Activated CD8-positive, alpha-beta memory T cell treated with anti-CD3 and anti-CD28 coated beads for 48 hours (primary cell): ENCODE measurements at regions not wholly inside any gene's neighbourhood (a gene's known extent, or its start where the extent isn't known, plus 50 kb on each side); places are given as distances from the start of the nearest gene placed in this dataset.
"Not testable (repeated sequence)": the region's sequence is repeated elsewhere in the genome, so short reads cannot be mapped to it uniquely, and the experiment has no call there.

Experiments
- DNase-seq, 3 experiments: peaks; one replicate each; pipeline ENCODE4 v3.0.0-alpha.2; 2020; ENCODE audit warnings: low read depth in 2 of 3, low spot score in 2 of 3

- no peak for DNase-seq
Observed at GRCh38 chr13:44783994-44784707, 205.1 kb downstream of the NUFIP1 start.

DNA sequence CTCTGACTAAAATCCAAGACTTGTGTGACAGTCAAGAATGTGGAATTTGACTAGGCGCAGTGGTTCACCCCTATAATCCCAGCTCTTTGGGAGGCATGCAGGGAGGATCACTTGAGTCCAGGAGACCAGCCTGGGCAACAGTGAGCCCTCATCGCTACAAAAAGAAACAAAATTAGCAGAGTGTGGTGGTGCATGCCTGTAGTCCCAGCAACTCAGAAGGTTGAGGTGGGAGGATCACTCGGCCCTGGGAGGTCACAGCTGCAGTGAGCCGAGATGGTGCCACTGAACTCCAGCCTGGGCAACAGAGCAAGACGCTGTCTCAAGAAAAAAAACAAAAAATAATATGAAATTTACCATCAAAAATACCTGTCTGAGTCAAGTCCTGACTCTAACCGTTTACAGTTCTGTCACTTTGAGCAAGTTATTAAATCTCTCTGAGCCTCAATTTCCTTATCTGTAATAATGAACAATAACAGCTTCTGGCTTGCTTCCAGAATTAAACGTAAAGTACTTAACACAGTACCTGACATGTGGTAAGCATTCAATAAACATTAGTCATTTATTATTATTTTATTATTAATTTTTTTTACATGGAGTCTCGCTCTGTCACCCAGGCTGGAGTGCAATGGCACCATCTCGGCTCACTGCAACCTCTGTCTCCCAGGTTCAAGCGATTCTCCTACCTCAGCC, 204.6 kb upstream of the TSC22D1 start:
- no peak for DNase-seq

GRCh38 chr13:44778761-44779484, 202.8 kb upstream of the TSC22D1 start:
- no peak for DNase-seq

GRCh38 chr13:44775290-44775689, 199.2 kb upstream of the TSC22D1 start:
- DNase-seq: not testable (repeated sequence)

- DNase-seq: no peak
Observed at GRCh38 chr13:44770951-44771350, 194.8 kb upstream of the TSC22D1 start.

DNA sequence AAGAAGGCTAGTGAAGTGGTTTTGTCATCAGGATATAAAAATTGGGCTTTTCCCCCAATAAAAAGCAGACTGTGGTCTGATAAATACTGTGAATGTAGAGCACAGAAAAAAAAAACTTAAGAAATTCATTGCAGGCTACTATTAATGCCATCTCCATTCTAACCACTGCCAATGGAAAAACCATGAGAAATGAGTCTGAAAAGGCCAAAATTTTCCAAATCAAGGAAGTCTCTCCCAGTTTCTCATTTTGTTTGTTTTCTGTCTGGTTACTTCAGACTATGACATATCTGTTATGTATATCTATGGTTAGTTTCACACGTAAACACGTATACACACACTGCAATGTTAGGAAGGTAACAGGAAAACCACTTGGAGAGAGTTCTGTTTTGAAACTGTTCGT, 193.6 kb upstream of the TSC22D1 start:
- no peak for DNase-seq

- no peak for DNase-seq
Observed at GRCh38 chr13:44768775-44769581, 192.8 kb upstream of the TSC22D1 start.

GRCh38 chr13:44768239-44768638, 192.1 kb upstream of the TSC22D1 start:
- DNase-seq: peak in 1 of 3 experiments; percentile 33

DNA sequence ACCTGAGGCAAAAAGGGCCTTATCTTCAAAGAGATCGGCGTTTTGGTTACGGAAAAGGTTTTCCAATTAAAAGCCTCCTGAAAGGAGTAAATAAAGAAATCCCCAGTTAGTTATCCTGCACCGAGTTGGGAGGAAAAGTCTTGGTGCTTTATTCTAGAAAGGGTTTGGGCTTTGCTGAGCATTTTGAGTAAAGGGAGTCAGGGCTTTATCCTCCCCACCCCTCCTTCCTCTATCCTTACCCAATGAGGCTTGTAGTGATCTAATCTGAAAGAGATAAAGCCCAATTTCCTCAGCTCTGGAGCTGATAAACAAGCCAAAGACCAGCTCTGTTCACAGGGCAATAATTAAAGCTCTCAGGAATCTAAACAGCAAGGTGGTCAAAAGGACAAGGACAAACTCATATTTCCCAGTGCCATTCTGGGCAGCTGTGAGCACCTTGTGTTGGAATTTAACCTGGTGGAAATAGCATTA, 188.9 kb upstream of the TSC22D1 start:
- DNase-seq: no peak

DNA sequence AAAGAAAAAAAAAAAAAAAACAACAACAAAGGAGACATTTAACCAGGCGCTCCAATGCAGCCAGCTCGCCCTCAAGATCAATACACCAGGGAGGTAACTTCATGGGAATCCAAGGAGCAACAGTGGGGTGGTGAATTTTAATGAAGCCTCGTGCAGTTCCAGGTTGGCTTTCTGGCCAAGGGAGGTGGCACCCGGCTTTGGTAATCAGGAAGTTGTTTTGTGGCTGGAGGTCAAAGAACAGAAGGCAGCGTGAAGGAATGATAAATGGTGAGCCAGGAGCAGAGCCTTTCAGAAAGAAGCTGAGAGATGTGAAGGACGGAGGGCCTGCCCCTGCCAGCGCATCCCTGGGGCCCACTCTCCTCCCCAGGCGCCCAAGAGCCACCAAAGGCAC, 188.2 kb upstream of the TSC22D1 start:
- DNase-seq: no peak

GRCh38 chr13:44763615-44764301, 187.6 kb upstream of the TSC22D1 start:
- no peak for DNase-seq

GRCh38 chr13:44762911-44763310, 186.8 kb upstream of the TSC22D1 start:
- no peak for DNase-seq

DNA sequence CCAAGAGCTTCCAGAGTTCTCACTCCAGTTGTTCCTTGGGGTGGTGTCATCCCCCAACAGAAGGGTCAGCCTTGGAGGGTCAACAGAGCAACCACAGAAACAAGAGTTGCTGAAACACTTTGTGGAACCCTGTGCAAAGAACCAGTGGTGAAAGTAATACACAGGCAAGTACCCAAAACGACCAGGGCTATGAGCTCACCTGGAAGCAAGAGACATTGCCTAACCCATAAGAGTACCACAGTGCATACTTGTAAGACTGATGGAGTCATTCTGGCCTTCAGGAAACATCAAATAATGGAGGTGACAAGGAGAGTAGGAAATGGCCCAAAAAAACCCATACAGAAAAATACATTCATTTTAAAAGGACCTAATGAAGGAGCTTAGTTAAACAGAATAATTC, 184.3 kb upstream of the TSC22D1 start:
- DNase-seq: no peak

DNA sequence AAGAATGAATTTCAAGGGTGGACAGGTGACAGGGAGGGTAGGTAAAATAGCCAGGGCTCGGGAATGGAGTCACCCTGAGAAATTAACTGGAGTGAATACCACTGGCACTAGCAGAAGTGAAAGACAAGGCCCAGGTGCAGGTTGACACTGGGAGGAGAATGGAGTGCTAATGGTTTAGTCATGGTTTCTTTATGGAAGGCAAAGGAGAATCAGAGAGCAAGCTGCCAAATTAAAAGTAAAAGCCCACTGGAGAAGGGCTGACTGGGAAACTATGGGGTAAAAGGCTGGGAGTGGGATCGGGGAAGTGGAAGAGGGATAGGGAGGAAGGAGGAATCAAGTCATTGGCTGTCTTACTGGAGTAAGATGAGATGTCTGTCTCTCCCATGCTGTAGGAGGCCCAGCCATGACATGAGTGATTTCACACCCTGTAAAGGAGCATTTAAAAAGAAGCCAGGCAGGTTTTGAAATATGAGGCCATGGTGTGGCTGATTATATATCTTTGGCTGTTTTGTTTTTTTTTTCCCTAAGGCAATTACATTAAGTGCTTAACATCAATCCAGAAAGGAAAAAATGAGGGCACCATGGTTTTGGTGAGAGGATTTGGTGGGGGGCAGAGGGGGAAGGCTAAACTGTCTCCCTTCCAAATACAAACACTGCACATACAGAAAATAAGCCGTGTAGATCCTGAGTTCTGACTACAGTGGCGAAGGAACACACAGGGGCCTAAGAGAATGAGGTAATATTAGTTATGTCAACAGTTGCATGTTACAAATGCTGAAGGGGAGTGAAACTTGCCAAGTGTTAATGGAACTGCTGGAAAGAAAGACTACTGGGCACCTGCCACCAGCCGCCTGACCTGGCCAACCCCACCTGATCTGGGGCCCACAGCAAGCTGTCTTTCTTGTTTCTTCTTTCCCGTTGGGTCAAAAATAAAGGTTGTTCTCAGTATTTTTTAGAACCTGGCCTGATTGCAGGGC, 183.5 kb upstream of the TSC22D1 start:
- no peak for DNase-seq

GRCh38 chr13:44758630-44759383, 182.7 kb upstream of the TSC22D1 start:
- DNase-seq: no peak

DNA sequence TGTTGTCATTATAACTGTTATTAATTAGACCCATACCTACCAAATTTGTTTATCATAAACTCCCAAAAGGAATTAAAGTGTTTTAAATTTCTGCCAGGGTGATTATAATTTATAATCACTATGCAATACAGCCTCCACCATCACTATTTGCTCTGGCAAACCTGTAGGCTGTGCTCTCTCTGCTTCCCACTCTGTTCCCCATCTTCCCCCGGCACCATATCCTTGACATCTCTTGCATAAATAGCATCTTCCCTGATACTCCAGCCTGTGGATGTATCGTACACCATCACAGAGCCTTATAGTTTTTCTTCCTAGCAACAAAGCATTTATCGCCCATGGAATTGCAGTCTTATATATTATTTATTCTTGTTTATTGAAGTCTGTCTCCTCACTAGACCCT, 181.5 kb upstream of the TSC22D1 start:
- no peak for DNase-seq

DNA sequence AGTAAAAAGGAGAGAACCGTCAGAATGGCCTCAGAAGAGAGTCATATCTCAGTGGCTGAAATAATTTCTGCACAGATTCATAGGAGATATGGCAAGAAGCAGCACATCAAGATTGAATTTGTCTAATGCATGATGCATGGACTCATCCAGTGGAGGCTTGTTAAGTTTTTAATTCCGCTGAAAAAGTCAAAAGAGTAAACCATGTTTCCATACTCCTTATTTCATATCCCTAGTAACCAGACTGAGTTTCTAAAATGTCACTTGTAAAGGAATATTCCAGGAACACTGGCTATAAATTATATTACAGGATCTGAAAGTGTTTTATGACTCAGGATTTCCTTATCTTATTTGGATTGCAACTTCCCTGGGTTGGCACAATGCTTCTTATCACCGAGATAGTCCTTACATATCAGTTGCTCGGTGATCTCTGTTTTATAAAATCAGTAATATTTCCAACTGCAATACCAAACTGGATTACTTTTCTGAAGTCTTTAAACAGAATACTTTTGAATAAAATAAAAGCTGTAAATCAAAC, 180.2 kb upstream of the TSC22D1 start:
- no peak for DNase-seq

GRCh38 chr13:44755872-44756271, 179.7 kb upstream of the TSC22D1 start:
- no peak for DNase-seq
